ENCODE measurements at regions not wholly inside any gene's neighbourhood (a gene's known extent, or its start where the extent isn't known, plus 50 kb on each side); places are given as distances from the start of the nearest gene placed in this dataset.

GRCh38 chr10:2232479-2232878, 495.2 kb upstream of the ADARB2 start:
- no peaks in the 10 kb centered on the region for H3K9me3 Mint-ChIP-seq
- no peak overlapping the region for H3K27ac Mint-ChIP-seq
- no peaks in the 10 kb centered on the region for H3K27me3 Mint-ChIP-seq
- no peaks in the 10 kb centered on the region for H3K36me3 Mint-ChIP-seq (ENCODE audit: low read depth)
- H3K4me1 Mint-ChIP-seq (ENCODE audit: low read depth): no peaks in the 10 kb centered on the region
- intact Hi-C loops (cut with micrococcal nuclease): no loop called here
- H3K4me3 Mint-ChIP-seq: no peak overlapping the region

GRCh38 chr10:2230478-2230877, 493.2 kb upstream of the ADARB2 start:
- Mint-ChIP-seq H3K4me3 (no peak overlapping the region), H3K36me3 (ENCODE audit: low read depth) (no peaks in the 10 kb centered on the region), H3K27me3 (no peaks in the 10 kb centered on the region), H3K27ac (no peak overlapping the region), H3K9me3 (peaks cover 7% of the 10 kb centered on the region), H3K4me1 (ENCODE audit: low read depth) (no peaks in the 10 kb centered on the region)
- intact Hi-C loops (cut with micrococcal nuclease): no loop called here

- no peak overlapping the region for H3K4me3 Mint-ChIP-seq
- H3K27ac Mint-ChIP-seq: no peak overlapping the region
- peaks cover 13% of the 10 kb centered on the region for H3K9me3 Mint-ChIP-seq
- no peaks in the 10 kb centered on the region for H3K4me1 Mint-ChIP-seq (ENCODE audit: low read depth)
- intact Hi-C loops (cut with micrococcal nuclease): no loop called here
- H3K36me3 Mint-ChIP-seq (ENCODE audit: low read depth): no peaks in the 10 kb centered on the region
- H3K27me3 Mint-ChIP-seq: no peaks in the 10 kb centered on the region
Observed at GRCh38 chr10:2228320-2228901, 491.1 kb upstream of the ADARB2 start.

GRCh38 chr10:2225609-2226008, 488.3 kb upstream of the ADARB2 start:
- Mint-ChIP-seq H3K4me3 (no peak overlapping the region), H3K9me3 (peaks cover 13% of the 10 kb centered on the region), H3K36me3 (ENCODE audit: low read depth) (no peaks in the 10 kb centered on the region), H3K27ac (no peak overlapping the region), H3K27me3 (no peaks in the 10 kb centered on the region), H3K4me1 (ENCODE audit: low read depth) (no peaks in the 10 kb centered on the region)
- intact Hi-C loops (cut with micrococcal nuclease): no loop called here

GRCh38 chr10:2223548-2224320, 486.4 kb upstream of the ADARB2 start:
- Mint-ChIP-seq H3K4me3 (no peak overlapping the region), H3K9me3 (peaks cover 13% of the 10 kb centered on the region), H3K36me3 (ENCODE audit: low read depth) (no peaks in the 10 kb centered on the region), H3K27me3 (no peaks in the 10 kb centered on the region), H3K27ac (no peak overlapping the region), H3K4me1 (ENCODE audit: low read depth) (no peaks in the 10 kb centered on the region)
- intact Hi-C loops (cut with micrococcal nuclease): no loop called here

GRCh38 chr10:2222631-2223030, 485.3 kb upstream of the ADARB2 start:
- intact Hi-C loops (cut with micrococcal nuclease): no loop called here
- H3K27me3 Mint-ChIP-seq: no peaks in the 10 kb centered on the region
- H3K4me1 Mint-ChIP-seq (ENCODE audit: low read depth): no peaks in the 10 kb centered on the region
- no peak overlapping the region for H3K4me3 Mint-ChIP-seq
- peaks cover 13% of the 10 kb centered on the region for H3K9me3 Mint-ChIP-seq
- no peaks in the 10 kb centered on the region for H3K36me3 Mint-ChIP-seq (ENCODE audit: low read depth)
- H3K27ac Mint-ChIP-seq: no peak overlapping the region

GRCh38 chr10:2214805-2215204, 477.5 kb upstream of the ADARB2 start:
- H3K9me3 Mint-ChIP-seq: no peaks in the 10 kb centered on the region
- intact Hi-C loops (cut with micrococcal nuclease): no loop called here
- no peaks in the 10 kb centered on the region for H3K36me3 Mint-ChIP-seq (ENCODE audit: low read depth)
- H3K4me1 Mint-ChIP-seq (ENCODE audit: low read depth): no peaks in the 10 kb centered on the region
- H3K27ac Mint-ChIP-seq: no peak overlapping the region
- no peak overlapping the region for H3K4me3 Mint-ChIP-seq
- no peaks in the 10 kb centered on the region for H3K27me3 Mint-ChIP-seq

GRCh38 chr10:2214092-2214491, 476.8 kb upstream of the ADARB2 start:
- H3K4me3 Mint-ChIP-seq: no peak overlapping the region
- intact Hi-C loops (cut with micrococcal nuclease): no loop called here
- H3K27me3 Mint-ChIP-seq: no peaks in the 10 kb centered on the region

GRCh38 chr10:2212244-2212834, 475.0 kb upstream of the ADARB2 start:
- intact Hi-C loops (cut with micrococcal nuclease): no loop called here
- H3K36me3 Mint-ChIP-seq (ENCODE audit: low read depth): no peaks in the 10 kb centered on the region
- H3K4me3 Mint-ChIP-seq: no peak overlapping the region
- H3K9me3 Mint-ChIP-seq: no peaks in the 10 kb centered on the region
- H3K27me3 Mint-ChIP-seq: no peaks in the 10 kb centered on the region
- no peak overlapping the region for H3K27ac Mint-ChIP-seq
- no peaks in the 10 kb centered on the region for H3K4me1 Mint-ChIP-seq (ENCODE audit: low read depth)

More at GRCh38 chr10:2214092-2214491, 476.8 kb upstream of the ADARB2 start:
- no peaks in the 10 kb centered on the region for H3K9me3 Mint-ChIP-seq
- H3K27ac Mint-ChIP-seq: no peak overlapping the region
- H3K4me1 Mint-ChIP-seq (ENCODE audit: low read depth): no peaks in the 10 kb centered on the region
- H3K36me3 Mint-ChIP-seq (ENCODE audit: low read depth): no peaks in the 10 kb centered on the region

- no peak overlapping the region for H3K4me3 Mint-ChIP-seq
- H3K27ac Mint-ChIP-seq: no peak overlapping the region
- no peaks in the 10 kb centered on the region for H3K36me3 Mint-ChIP-seq (ENCODE audit: low read depth)
- no peaks in the 10 kb centered on the region for H3K27me3 Mint-ChIP-seq
- intact Hi-C loops (cut with micrococcal nuclease): no loop called here
- no peaks in the 10 kb centered on the region for H3K9me3 Mint-ChIP-seq
- H3K4me1 Mint-ChIP-seq (ENCODE audit: low read depth): no peaks in the 10 kb centered on the region
Observed at GRCh38 chr10:2210088-2210487, 472.8 kb upstream of the ADARB2 start.

GRCh38 chr10:2208106-2208505, 470.8 kb upstream of the ADARB2 start:
- intact Hi-C loops (cut with micrococcal nuclease): no loop called here
- Mint-ChIP-seq H3K27me3 (no peaks in the 10 kb centered on the region), H3K27ac (no peak overlapping the region), H3K36me3 (ENCODE audit: low read depth) (no peaks in the 10 kb centered on the region), H3K4me1 (ENCODE audit: low read depth) (no peaks in the 10 kb centered on the region), H3K9me3 (no peaks in the 10 kb centered on the region), H3K4me3 (no peak overlapping the region)

- no peaks in the 10 kb centered on the region for H3K36me3 Mint-ChIP-seq (ENCODE audit: low read depth)
- intact Hi-C loops (cut with micrococcal nuclease): no loop called here
- H3K27me3 Mint-ChIP-seq: no peaks in the 10 kb centered on the region
- H3K9me3 Mint-ChIP-seq: no peaks in the 10 kb centered on the region
- no peak overlapping the region for H3K27ac Mint-ChIP-seq
- H3K4me1 Mint-ChIP-seq (ENCODE audit: low read depth): no peaks in the 10 kb centered on the region
- H3K4me3 Mint-ChIP-seq: no peak overlapping the region
Observed at GRCh38 chr10:2207246-2207922, 470.1 kb upstream of the ADARB2 start.

GRCh38 chr10:2205406-2205805, 468.1 kb upstream of the ADARB2 start:
- H3K4me1 Mint-ChIP-seq (ENCODE audit: low read depth): no peaks in the 10 kb centered on the region
- H3K27ac Mint-ChIP-seq: no peak overlapping the region
- intact Hi-C loops (cut with micrococcal nuclease): no loop called here
- no peaks in the 10 kb centered on the region for H3K27me3 Mint-ChIP-seq
- H3K4me3 Mint-ChIP-seq: no peak overlapping the region
- no peaks in the 10 kb centered on the region for H3K9me3 Mint-ChIP-seq
- no peaks in the 10 kb centered on the region for H3K36me3 Mint-ChIP-seq (ENCODE audit: low read depth)

GRCh38 chr10:2202401-2202800, 465.1 kb upstream of the ADARB2 start:
- intact Hi-C loops (cut with micrococcal nuclease): no loop called here

More at GRCh38 chr10:2202401-2202800, 465.1 kb upstream of the ADARB2 start:
- H3K27ac Mint-ChIP-seq: no peak overlapping the region
- H3K4me1 Mint-ChIP-seq (ENCODE audit: low read depth): no peaks in the 10 kb centered on the region
- H3K4me3 Mint-ChIP-seq: no peak overlapping the region
- no peaks in the 10 kb centered on the region for H3K27me3 Mint-ChIP-seq
- H3K9me3 Mint-ChIP-seq: no peaks in the 10 kb centered on the region
- no peaks in the 10 kb centered on the region for H3K36me3 Mint-ChIP-seq (ENCODE audit: low read depth)

Data from dendritic cell treated with granulocyte-macrophage colony-stimulating factor and Interleukin-4, amounts not matched to agents 40 ng/mL and 50 ng/mL, for 4 days (primary cell).